Panc1 (cell line): ENCODE measurements at regions not wholly inside any gene's neighbourhood (a gene's known extent, or its start where the extent isn't known, plus 50 kb on each side); places are given as distances from the start of the nearest gene placed in this dataset.

ENCODE experiments used
- ATAC-seq: fragments of 200-7000 bp; cut with Tn5 transposase; 2 replicates; pipeline ENCODE4 v1.9.1; 2020; ENCODE audit warnings: mild to moderate bottlenecking, moderate library complexity
- BruUV-seq: library from RNA; stranded (reverse); fragments of 400-500 nt; replicated peaks from 2 replicates; lab custom pipeline; 2021; lab: Mats Ljungman, UMichigan
- CTCF ChIA-PET: fragments of 300-600 bp; sonication (Branson Sonifier 250); formaldehyde crosslinking; loops from one replicate; lab custom pipeline; 2022; ENCODE audit warnings: antibody characterized with exemption; lab: Charles Lee
- POLR2A ChIA-PET: fragments of 300-600 bp; sonication (Branson Sonifier 250); formaldehyde crosslinking; loops from one replicate; lab custom pipeline; 2022; ENCODE audit warnings: antibody characterized with exemption; lab: Charles Lee
- DNase-seq: peaks from one replicate; pipeline ENCODE4 v3.0.0-alpha.2; 2010; ENCODE audit warnings: low read depth, low spot score
- H3K27ac ChIP-seq: 2 replicates; pipeline ENCODE4 v1.5.1; 2011; ENCODE audit warnings: mild to moderate bottlenecking, low read length, inconsistent platforms
- H3K27me3 ChIP-seq: fragments of 200-500 bp; sonication (Bioruptor generic); 2 replicates; pipeline ENCODE4 v1.6.0; 2014; ENCODE audit warnings: low read length, inconsistent platforms; ENCODE audit not compliant: control insufficient read depth, insufficient read depth
- H3K36me3 ChIP-seq: fragments of 200-500 bp; sonication (Bioruptor generic); 2 replicates; pipeline ENCODE4 v1.5.1; 2014; ENCODE audit warnings: inconsistent platforms, mild to moderate bottlenecking, low read length, moderate library complexity; ENCODE audit not compliant: control insufficient read depth, insufficient read depth
- H3K4me1 ChIP-seq: 2 replicates; pipeline ENCODE4 v1.5.1; 2011; ENCODE audit warnings: inconsistent platforms, mild to moderate bottlenecking, low read length, moderate library complexity; ENCODE audit not compliant: control insufficient read depth, insufficient read depth
- H3K4me3 ChIP-seq, 2 experiments: 2 replicates each; pipeline ENCODE4 v1.5.1; 2011 to 2012; ENCODE audit warnings: low read depth in 2 of 2, low read length in 2 of 2, mild to moderate bottlenecking in 2 of 2, inconsistent platforms in 1 of 2, moderate library complexity in 1 of 2
- H3K9me3 ChIP-seq: fragments of 200-500 bp; sonication (Bioruptor generic); 2 replicates; pipeline ENCODE4 v1.5.1; 2014; ENCODE audit warnings: low read depth, mild to moderate bottlenecking, inconsistent platforms, low read length, moderate library complexity; ENCODE audit not compliant: control insufficient read depth, insufficient read depth
- CTCF ChIP-seq: fragments of 450-650 bp; IDR thresholded peaks from 2 replicates; pipeline ENCODE4 v1.5.1; 2017; ENCODE audit warnings: mild to moderate bottlenecking
- POLR2AphosphoS5 ChIP-seq: IDR thresholded peaks from 2 replicates; pipeline ENCODE4 v1.6.1; 2012; ENCODE audit warnings: mild to moderate bottlenecking, low read depth, low read length, moderate library complexity
- REST ChIP-seq, 2 experiments: IDR thresholded peaks; 2 replicates each; pipeline ENCODE4 v1.6.1; 2011 to 2012; ENCODE audit warnings: low read depth in 2 of 2, control low read depth in 1 of 2, low read length in 1 of 2, mild to moderate bottlenecking in 1 of 2, moderate library complexity in 1 of 2; ENCODE audit not compliant: insufficient read depth in 1 of 2
- SIN3A ChIP-seq: IDR thresholded peaks from 2 replicates; pipeline ENCODE4 v1.6.1; 2012; ENCODE audit warnings: low read depth, mild to moderate bottlenecking, low read length, moderate library complexity, borderline replicate concordance; ENCODE audit not compliant: insufficient read depth
- TCF7L2 ChIP-seq: IDR thresholded peaks from 2 replicates; pipeline ENCODE4 v1.6.1; 2011; ENCODE audit warnings: mild to moderate bottlenecking, low read depth, low read length, inconsistent platforms
- in situ Hi-C: cut with HindIII; loops from 2 replicates; pipeline ENCODE4 v1.10.0; 2016; ENCODE audit warnings: low sequenced_read_pairs, low pct_unique_long_range_greater_than_20kb
- intact Hi-C: fragments of 100-400 bp; cut with micrococcal nuclease; formaldehyde crosslinking; loops from one replicate; pipeline ENCODE4 v1.10.0; 2022; ENCODE audit not compliant: unreplicated experiment

GRCh38 chr18:40752316-40752715 lies 1202.7 kb upstream of the PIK3C3 start:
- POLR2A ChIA-PET: no interaction called here
- BruUV-seq: no TSS peak
- TF ChIP-seq REST (IDR thresholded peaks at IDR 0.05; ENCODE audit: insufficient read depth in 1 of 2, low read depth in 2 of 2, low read length in 1 of 2) (no peak), CTCF (no peak), POLR2AphosphoS5 (no peak), SIN3A (no peak), TCF7L2 (no peak)
- Histone ChIP-seq H3K9me3 (no peaks in the 10 kb centered on the region), H3K27me3 (no peaks in the 10 kb centered on the region), H3K27ac (no peak overlapping the region), H3K36me3 (no peaks in the 10 kb centered on the region), H3K4me1 (no peaks in the 10 kb centered on the region), H3K4me3 (no peak overlapping the region)
- CTCF ChIA-PET: no interaction called here
- in situ Hi-C loops: no loop called here
- DNase-seq (no peak), ATAC-seq (no peak)
- intact Hi-C loops: no loop called here

DNA sequence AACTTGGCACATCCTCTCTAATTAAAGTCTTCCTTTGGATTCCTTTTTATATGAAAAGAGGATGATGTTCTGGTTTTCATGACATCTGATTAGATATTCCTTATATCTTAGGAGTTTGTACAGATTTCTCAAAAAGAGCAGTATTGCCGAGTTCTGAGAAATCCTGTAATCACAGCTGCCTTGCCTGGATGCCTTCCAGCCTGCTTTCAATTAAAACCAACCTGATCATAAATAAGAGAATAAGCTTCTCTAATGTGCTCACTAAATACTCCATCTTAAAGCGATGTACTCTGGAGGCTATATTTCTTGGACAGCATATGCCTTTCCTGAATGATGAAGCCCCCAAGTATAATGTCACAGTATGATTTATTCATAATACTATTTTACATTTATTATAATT lies 1203.8 kb upstream of the PIK3C3 start:
- Histone ChIP-seq H3K4me3 (no peak overlapping the region), H3K9me3 (no peaks in the 10 kb centered on the region), H3K36me3 (no peaks in the 10 kb centered on the region), H3K27me3 (no peaks in the 10 kb centered on the region), H3K27ac (no peak overlapping the region), H3K4me1 (no peaks in the 10 kb centered on the region)
- BruUV-seq: no TSS peak
- ChIA-PET POLR2A (no interaction called here), CTCF (no interaction called here)
- ATAC-seq (no peak), DNase-seq (no peak)
- intact Hi-C loops (no loop called here), in situ Hi-C loops (no loop called here)
- TF ChIP-seq TCF7L2 (no peak), REST (IDR thresholded peaks at IDR 0.05; ENCODE audit: insufficient read depth in 1 of 2, low read depth in 2 of 2, low read length in 1 of 2) (no peak), SIN3A (no peak), POLR2AphosphoS5 (no peak), CTCF (no peak)
